ENCODE measurements at regions not wholly inside any gene's neighbourhood (a gene's known extent, or its start where the extent isn't known, plus 50 kb on each side); places are given as distances from the start of the nearest gene placed in this dataset.

DNA sequence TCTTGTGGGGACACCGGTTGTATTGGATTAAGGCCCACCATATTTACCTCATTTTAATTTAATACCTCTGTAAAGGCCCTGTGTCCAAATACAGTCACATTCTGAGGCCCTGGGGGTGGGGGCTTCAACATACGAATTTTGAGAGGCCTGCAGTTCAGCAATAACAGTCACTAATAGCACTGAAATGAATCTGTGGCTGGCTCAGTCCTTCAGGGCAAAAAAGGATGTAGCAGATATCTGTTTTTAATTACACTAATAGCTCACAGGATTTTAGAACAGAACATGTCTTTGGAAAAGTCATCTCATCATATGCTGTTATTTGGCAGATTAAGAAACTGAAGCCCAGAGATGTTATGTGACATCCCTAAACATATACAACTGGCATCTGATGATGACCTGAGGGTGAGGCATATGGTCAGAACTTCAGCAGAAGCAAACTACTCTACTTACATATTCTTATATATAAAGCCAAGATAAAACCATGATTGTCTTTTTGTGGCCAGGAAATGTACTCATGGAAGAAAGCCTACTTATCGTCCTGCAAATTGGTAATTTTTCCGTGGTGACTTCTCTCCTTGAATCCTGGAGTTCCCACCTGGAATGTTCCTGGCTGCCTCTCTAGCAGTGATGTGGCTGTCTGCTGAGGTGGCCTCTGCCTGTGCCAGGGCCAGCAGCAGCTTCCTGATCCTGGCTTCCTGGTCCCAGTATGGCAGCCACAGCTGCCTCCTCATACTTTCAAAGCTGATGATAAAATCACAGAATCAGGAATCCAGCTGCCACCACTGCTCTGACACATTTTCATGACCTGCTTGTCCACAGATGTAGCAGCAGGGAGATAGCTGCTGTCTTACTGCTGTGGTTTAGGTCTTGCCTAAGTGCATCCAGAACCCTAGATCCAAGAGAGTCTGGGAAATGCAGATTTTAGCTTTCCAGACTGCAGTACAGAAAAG lies 72.1 kb upstream of the ANKRD55 start:
- Histone ChIP-seq H3K9me3 (peaks cover 0 to 6% of the 10 kb centered on the region in 2 donors), H3K4me1 (no peaks in the 10 kb centered on the region), H3K36me3 (no peaks in the 10 kb centered on the region), H3K4me3 (no peak overlapping the region), H3K27me3 (no peaks in the 10 kb centered on the region), H3K27ac (no peak overlapping the region)
- intact Hi-C loops (cut with DNase I), result no loop called here
- no peak for DNase-seq
- no peak for ATAC-seq
- TF ChIP-seq, protein P1, sequence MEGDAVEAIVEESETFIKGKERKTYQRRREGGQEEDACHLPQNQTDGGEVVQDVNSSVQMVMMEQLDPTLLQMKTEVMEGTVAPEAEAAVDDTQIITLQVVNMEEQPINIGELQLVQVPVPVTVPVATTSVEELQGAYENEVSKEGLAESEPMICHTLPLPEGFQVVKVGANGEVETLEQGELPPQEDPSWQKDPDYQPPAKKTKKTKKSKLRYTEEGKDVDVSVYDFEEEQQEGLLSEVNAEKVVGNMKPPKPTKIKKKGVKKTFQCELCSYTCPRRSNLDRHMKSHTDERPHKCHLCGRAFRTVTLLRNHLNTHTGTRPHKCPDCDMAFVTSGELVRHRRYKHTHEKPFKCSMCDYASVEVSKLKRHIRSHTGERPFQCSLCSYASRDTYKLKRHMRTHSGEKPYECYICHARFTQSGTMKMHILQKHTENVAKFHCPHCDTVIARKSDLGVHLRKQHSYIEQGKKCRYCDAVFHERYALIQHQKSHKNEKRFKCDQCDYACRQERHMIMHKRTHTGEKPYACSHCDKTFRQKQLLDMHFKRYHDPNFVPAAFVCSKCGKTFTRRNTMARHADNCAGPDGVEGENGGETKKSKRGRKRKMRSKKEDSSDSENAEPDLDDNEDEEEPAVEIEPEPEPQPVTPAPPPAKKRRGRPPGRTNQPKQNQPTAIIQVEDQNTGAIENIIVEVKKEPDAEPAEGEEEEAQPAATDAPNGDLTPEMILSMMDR (IDR thresholded peaks at IDR 0.05), result no peak

DNA sequence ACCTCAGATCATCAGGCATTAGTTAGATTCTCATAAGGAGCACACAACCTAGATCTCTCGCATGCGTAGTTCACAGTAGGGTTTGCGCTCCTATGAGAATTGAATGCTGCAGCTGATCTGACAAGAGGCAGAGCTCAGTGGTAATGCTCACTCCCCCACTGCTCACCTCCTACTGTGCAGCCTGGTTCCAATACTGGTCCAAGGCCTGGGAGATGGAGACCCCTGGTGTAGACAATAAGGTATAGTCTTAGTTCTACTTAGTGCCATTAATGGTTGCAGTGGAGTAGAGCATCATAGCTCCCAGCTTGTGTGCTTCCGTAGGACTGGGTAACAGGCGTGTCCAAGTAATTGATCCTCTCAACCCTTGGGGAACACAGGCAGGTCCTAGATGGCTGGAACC lies 70.4 kb upstream of the ANKRD55 start:
- Histone ChIP-seq H3K27ac (no peak overlapping the region), H3K4me3 (no peak overlapping the region), H3K4me1 (no peaks in the 10 kb centered on the region), H3K9me3 (peaks cover 0 to 6% of the 10 kb centered on the region in 2 donors), H3K36me3 (no peaks in the 10 kb centered on the region), H3K27me3 (no peaks in the 10 kb centered on the region)
- intact Hi-C loops (cut with DNase I), result no loop called here
- DNase-seq, result no peak
- no peak for ATAC-seq
- TF ChIP-seq, protein P1 (IDR thresholded peaks at IDR 0.05), result no peak

DNA sequence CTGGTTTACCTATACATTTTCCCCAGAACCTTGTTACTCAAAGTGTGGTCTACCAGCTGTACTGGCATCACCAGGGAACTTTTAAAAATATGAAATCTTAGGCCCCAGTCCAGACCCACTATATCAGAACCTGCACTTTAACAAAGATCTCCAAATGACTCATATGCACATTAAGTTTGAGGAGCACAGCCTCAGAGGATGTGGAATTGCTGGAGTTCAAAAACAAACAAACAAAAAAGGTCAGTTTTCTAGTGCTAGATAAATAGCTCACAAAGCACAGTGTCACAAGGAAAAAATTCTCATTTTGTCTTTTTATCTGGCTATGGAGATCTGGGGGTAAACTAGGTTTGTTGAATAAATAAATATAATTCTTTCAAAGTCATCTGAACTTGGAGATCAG lies 68.9 kb upstream of the ANKRD55 start:
- no peaks in the 10 kb centered on the region for H3K27me3 ChIP-seq

DNA sequence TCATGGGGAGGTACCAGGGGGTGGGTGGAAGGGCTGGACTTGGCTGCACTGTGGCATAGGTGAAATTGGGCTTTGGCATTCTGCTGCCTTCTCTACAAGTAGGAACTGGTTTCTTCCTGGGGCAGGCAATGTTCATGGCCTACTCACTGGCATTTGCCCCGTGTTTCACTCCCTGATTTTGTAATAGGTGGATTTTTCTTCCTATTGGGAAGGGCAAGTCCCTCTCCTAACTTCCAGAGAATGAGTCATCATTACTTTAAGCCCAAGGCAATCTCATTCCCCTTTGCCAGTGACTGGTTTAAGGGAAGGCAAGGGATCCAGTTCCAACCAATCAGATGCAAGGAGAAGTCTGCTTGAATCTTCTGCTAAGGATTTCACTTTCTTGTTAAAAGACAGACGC lies 67.9 kb upstream of the ANKRD55 start:
- ATAC-seq (no peak), DNase-seq (no peak)
- no peaks in the 10 kb centered on the region for H3K36me3 ChIP-seq
- H3K4me1 ChIP-seq, result no peaks in the 10 kb centered on the region
- intact Hi-C loops (cut with DNase I), result no loop called here
- no peak overlapping the region for H3K27ac ChIP-seq
- TF ChIP-seq, protein P1 (IDR thresholded peaks at IDR 0.05), result no peak
- H3K4me3 ChIP-seq, result no peak overlapping the region
- no peaks in the 10 kb centered on the region for H3K27me3 ChIP-seq
- H3K9me3 ChIP-seq, result peaks cover 0 to under 1% of the 10 kb centered on the region in 2 donors

More for the DNA sequence above, 68.9 kb upstream of the ANKRD55 start:
- Histone ChIP-seq H3K9me3 (peaks cover 0 to 6% of the 10 kb centered on the region in 2 donors), H3K4me1 (no peaks in the 10 kb centered on the region), H3K4me3 (no peak overlapping the region), H3K36me3 (no peaks in the 10 kb centered on the region), H3K27ac (no peak overlapping the region)
- TF ChIP-seq, protein P1 (IDR thresholded peaks at IDR 0.05), result no peak
- DNase-seq (no peak), ATAC-seq (no peak)
- intact Hi-C loops (cut with DNase I), result no loop called here

DNA sequence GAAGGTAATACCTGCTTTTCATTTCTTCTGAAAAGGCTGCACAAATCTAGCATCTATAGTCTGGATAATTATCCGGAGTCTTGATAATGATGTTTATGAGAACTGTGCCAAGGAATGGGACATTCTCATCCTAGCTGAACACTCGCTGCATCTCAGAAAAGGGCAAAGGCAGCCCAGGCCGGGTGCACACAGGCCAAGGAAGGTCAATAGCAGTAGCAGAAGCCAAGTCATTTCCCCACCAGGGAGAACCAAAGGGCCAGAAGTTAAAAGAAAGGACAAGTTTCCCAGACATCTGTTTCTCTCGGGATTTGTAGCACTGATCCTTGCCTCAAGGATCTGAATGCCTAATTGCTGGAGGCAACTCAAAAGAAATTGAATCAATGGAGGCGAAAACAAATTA lies 66.1 kb upstream of the ANKRD55 start:
- no peak for ATAC-seq
- Histone ChIP-seq H3K4me1 (no peaks in the 10 kb centered on the region), H3K4me3 (no peak overlapping the region), H3K27me3 (no peaks in the 10 kb centered on the region), H3K27ac (no peak overlapping the region), H3K9me3 (no peaks in the 10 kb centered on the region), H3K36me3 (no peaks in the 10 kb centered on the region)
- TF ChIP-seq, protein P1 (IDR thresholded peaks at IDR 0.05), result no peak
- intact Hi-C loops (cut with DNase I), result no loop called here
- no peak for DNase-seq

Measured in left lung (tissue), 4 donors.